ENCODE measurements at regions not wholly inside any gene's neighbourhood (a gene's known extent, or its start where the extent isn't known, plus 50 kb on each side); places are given as distances from the start of the nearest gene placed in this dataset.

GRCh38 chr1:4016351-4017130 lies 116.5 kb upstream of the C1orf174 start:
- DNase-seq (ENCODE audit: low spot score) = peak; percentile 59

- peak; percentile 35 for DNase-seq (ENCODE audit: low spot score)
These were observed 117.7 kb upstream of the C1orf174 start for GRCh38 chr1:4017636-4018365.

- peak; percentile 73 for DNase-seq (ENCODE audit: low spot score)
These were observed 118.5 kb upstream of the C1orf174 start for GRCh38 chr1:4018466-4019146.

GRCh38 chr1:4019147-4019521 lies 119.1 kb upstream of the C1orf174 start:
- DNase-seq (ENCODE audit: low spot score) = no peak

- DNase-seq (ENCODE audit: low spot score) = peak; percentile 68
These were observed 119.7 kb upstream of the C1orf174 start for GRCh38 chr1:4019606-4020331.

- DNase-seq (ENCODE audit: low spot score) = peak; percentile 45
These were observed 120.4 kb upstream of the C1orf174 start for GRCh38 chr1:4020449-4020848.

GRCh38 chr1:4021136-4021973 lies 121.3 kb upstream of the C1orf174 start:
- DNase-seq (ENCODE audit: low spot score) = peak; percentile 79

GRCh38 chr1:4021974-4022268 lies 121.8 kb upstream of the C1orf174 start:
- no peak for DNase-seq (ENCODE audit: low spot score)

- DNase-seq (ENCODE audit: low spot score) = no peak
These were observed 122.6 kb upstream of the C1orf174 start for GRCh38 chr1:4022715-4023114.

- DNase-seq (ENCODE audit: low spot score) = no peak
These were observed 123.6 kb upstream of the C1orf174 start for GRCh38 chr1:4023678-4024077.

- DNase-seq (ENCODE audit: low spot score) = no peak
These were observed 124.7 kb upstream of the C1orf174 start for GRCh38 chr1:4024811-4025210.

GRCh38 chr1:4025752-4026151 lies 125.7 kb upstream of the C1orf174 start:
- no peak for DNase-seq (ENCODE audit: low spot score)

- DNase-seq (ENCODE audit: low spot score) = no peak
These were observed 126.9 kb upstream of the C1orf174 start for GRCh38 chr1:4027008-4027407.

- DNase-seq (ENCODE audit: low spot score) = no peak
These were observed 127.5 kb upstream of the C1orf174 start for GRCh38 chr1:4027492-4028138.

GRCh38 chr1:4028139-4028501 lies 128.0 kb upstream of the C1orf174 start:
- no peak for DNase-seq (ENCODE audit: low spot score)

- DNase-seq (ENCODE audit: low spot score) = no peak
These were observed 129.3 kb upstream of the C1orf174 start for GRCh38 chr1:4029376-4029775.

GRCh38 chr1:4032571-4032970 lies 132.5 kb upstream of the C1orf174 start:
- DNase-seq (ENCODE audit: low spot score) = no peak

GRCh38 chr1:4033129-4033676 lies 133.1 kb upstream of the C1orf174 start:
- no peak for DNase-seq (ENCODE audit: low spot score)

- DNase-seq (ENCODE audit: low spot score) = no peak
These were observed 133.6 kb upstream of the C1orf174 start for GRCh38 chr1:4033713-4034112.

- no peak for DNase-seq (ENCODE audit: low spot score)
These were observed 134.3 kb upstream of the C1orf174 start for GRCh38 chr1:4034318-4034887.

Measured in mesenteric fat pad (tissue), 1 donor.